ENCODE measurements at regions not wholly inside any gene's neighbourhood (a gene's known extent, or its start where the extent isn't known, plus 50 kb on each side); places are given as distances from the start of the nearest gene placed in this dataset.

DNA sequence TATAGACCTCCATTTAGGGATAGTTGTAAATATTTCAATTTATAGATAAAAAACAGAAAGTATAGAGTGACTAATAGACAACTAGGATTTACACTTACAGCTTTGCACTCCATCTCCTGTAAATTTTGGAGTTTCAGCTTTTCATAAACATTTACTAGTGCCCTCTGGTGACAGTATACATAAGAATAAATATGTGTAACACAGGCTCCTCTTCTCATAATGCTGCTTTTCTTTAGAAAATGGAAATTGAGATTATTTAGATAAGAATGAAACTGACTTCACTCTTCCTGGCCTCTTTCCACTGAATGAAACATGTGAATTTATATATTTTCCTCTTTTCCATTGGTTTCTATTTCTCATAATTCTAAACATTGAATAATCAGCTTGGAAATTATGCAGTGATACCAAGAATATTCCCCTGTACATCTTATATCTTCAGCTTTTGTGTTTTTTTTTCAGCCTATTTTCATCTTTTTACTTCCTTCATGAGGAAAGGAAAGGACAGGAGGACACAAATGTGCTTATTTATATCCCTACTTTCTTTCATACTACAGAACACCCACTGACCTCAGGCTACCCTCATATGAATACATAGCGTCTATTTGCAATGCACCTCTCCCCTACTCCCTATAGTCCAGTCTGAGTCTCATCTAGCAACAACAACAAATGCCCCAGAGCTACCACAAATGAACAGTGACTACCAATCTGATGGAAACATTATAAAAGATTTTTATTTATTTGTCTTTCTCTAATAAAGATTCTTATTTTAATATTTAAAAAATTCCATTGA lies 103.1 kb upstream of the CCDC39 start:
- TF ChIP-seq, protein P1, sequence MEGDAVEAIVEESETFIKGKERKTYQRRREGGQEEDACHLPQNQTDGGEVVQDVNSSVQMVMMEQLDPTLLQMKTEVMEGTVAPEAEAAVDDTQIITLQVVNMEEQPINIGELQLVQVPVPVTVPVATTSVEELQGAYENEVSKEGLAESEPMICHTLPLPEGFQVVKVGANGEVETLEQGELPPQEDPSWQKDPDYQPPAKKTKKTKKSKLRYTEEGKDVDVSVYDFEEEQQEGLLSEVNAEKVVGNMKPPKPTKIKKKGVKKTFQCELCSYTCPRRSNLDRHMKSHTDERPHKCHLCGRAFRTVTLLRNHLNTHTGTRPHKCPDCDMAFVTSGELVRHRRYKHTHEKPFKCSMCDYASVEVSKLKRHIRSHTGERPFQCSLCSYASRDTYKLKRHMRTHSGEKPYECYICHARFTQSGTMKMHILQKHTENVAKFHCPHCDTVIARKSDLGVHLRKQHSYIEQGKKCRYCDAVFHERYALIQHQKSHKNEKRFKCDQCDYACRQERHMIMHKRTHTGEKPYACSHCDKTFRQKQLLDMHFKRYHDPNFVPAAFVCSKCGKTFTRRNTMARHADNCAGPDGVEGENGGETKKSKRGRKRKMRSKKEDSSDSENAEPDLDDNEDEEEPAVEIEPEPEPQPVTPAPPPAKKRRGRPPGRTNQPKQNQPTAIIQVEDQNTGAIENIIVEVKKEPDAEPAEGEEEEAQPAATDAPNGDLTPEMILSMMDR (IDR thresholded peaks at IDR 0.05), result no peak
- no peak for TF ChIP-seq EP300 (IDR thresholded peaks at IDR 0.05)
- TF ChIP-seq POLR2AphosphoS5 (IDR thresholded peaks at IDR 0.05), result no peak
- no peak for TF ChIP-seq POLR2A (IDR thresholded peaks at IDR 0.05; ENCODE audit: low read depth)
